ENCODE measurements at regions not wholly inside any gene's neighbourhood (a gene's known extent, or its start where the extent isn't known, plus 50 kb on each side); places are given as distances from the start of the nearest gene placed in this dataset.
"Not testable (repeated sequence)": the region's sequence is repeated elsewhere in the genome, so short reads cannot be mapped to it uniquely, and the experiment has no call there.

DNA sequence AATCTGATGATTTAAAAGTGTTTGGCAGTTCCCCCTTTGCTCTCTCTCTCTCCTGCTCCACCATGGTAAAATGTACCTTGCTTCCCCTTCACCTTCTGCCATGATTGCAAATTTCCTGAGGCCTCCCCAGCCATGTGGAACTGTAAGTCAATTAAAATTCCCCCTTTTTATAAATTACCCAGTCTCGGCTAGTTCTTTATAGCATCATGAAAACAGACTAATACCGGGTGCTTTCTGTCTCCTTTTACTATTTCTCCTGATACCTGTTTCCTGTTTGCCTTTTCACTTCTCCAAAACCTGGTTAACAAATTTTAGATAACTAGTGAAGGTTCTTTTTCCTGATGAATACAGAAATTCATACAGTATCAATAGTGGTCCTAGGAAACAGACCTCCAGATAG, 1670.3 kb downstream of the MRPL39 start:
- no peak for DNase-seq

DNA sequence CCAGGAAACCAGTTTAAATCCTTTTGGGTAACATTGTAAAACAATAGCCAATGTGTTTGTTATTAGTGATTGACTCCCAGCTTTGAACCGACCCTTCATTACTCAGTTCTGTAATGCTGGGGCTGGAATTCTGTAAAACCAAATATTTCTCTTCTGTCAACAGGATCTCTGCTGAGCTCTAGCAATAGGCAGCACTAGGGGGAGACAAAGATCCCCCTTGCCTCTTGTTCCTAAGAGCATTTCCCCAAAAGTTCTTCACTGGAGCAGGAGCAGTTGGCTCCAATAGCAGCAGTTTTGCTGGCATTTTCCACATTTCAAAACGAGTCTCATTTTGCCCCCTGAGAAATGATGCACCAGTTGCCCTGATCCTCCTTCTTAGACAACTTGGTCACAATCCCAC, 1671.1 kb downstream of the MRPL39 start:
- DNase-seq = peak; percentile 9

DNA sequence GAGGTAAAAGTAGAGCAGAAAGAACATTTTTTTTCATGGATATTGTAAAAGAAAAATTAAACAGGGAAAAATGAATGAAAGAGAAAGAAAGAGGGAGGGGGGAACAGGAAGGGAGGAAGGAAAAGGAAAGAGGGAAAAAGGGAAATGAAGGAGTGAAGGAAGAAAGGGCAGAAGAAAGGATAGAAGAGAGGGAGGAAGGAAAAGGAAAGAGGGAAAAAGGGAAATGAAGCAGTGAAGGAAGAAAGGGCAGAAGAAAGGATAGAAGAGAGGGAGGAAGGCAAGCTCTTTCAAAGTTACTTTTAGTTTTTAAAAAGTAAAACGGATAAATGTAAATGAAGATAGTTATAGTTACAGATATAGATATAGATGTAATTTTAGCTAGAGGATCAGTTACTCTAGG, 1676.7 kb downstream of the MRPL39 start:
- no peak for DNase-seq

DNA sequence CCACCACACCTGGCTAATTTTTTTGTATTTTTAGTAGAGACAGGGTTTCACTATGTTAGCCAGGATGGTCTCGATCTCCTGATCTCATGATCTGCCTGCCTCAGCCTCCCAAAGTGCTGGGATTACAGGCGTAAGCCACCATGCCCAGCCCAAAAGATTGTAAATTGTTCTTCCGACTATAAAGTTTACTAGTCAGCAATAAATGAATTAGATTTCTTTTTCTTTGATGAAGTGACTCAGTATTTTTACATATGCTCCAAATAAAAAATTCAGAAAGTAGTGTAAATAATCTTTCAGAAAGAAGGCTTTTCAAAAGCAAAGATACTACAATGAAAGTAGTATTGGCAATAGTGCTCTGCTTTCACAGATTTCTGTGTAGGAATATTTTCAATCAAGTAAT, 1680.9 kb downstream of the MRPL39 start:
- DNase-seq = not testable (repeated sequence)

DNA sequence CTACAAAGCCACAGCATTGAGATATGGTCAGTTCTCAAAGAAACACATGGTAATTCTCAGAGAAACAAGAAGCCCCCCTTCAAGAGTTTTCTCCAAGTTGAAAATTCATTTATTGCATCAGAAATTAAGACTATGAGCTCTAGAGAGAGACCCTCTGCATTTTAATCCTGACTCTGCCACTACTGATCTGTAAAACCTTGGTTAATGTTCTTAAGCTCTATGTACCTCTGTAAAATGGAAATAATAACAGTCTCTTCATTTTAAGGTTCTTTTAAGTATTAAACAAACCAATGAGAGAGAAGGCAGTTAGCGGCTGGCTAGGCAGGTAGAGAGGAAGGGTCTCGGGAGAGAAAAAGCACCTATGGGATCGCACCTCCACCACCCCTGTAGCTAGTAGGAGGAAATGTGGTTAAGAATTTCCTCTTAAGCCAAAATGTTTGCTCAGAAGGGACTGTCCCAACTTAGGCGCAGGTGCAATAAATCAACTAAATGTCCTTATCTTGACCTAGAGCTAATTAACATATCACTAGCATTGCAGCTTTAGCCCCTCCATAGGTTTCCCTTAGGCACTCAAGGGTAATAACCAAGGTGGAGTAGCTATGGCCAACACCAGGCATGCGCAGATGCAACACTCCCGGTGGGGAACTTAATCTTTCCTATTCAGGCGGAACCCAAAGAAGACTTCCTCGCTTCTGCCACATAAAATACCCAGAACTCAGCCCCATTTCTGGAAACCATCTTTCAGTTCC, 1685.4 kb downstream of the MRPL39 start:
- no peak for DNase-seq

DNA sequence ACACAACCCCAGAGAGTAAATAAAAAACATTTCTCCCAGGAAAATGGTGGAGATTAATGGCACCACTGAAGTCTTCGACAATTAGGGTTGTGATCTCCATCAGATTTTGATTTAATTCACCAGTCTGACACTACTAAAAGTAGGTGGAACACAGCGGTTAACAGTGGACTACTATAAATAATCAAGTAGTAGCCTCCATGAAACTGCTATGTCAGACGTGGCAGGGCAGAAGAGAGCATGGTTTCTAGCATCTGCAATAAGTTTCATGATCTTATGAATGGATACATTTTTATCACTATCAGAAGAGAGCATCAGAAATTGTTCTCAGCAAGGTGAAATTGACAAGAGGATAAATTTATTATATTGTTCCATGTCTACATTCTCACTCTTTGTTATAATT, 1706.6 kb downstream of the MRPL39 start:
- no peak for DNase-seq

DNA sequence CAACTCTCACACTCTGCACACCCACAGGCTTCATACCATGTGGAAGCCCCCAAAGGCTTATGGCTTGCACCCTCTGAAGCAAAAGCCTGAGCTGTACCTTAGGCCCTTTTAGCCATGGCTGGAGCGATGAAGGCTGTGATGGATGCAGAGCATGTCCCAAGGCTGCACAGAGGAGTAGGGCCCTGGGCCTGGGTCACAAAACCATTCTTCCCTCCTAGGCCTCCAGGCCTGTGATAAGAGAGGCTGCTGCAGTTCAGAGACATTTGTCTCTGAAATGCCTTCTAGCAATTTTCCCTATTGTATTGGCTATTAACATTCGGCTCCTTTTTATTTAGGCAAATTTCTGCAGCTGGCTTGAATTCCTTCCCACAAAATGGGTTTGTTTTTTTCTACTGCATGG, 1707.7 kb downstream of the MRPL39 start:
- no peak for DNase-seq

DNA sequence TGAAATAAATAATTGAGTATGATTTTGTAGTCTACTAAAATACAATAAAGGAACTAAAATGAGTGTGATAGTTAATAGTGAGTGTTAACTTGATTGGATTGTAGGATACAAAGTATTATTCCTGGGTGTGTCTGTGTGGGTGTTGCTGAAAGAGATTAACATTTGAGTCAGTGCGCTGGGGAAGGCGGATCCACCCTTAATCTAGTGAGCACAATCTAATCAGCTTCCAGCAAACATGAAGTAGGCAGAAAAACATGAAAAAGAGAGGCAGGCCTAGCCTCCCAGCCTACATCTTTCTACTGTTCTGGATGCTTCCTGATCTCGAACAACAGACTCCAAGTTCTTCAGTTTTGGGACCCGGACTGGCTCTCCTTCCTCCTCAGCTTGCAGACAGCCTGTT, 1716.6 kb downstream of the MRPL39 start:
- DNase-seq = no peak

DNA sequence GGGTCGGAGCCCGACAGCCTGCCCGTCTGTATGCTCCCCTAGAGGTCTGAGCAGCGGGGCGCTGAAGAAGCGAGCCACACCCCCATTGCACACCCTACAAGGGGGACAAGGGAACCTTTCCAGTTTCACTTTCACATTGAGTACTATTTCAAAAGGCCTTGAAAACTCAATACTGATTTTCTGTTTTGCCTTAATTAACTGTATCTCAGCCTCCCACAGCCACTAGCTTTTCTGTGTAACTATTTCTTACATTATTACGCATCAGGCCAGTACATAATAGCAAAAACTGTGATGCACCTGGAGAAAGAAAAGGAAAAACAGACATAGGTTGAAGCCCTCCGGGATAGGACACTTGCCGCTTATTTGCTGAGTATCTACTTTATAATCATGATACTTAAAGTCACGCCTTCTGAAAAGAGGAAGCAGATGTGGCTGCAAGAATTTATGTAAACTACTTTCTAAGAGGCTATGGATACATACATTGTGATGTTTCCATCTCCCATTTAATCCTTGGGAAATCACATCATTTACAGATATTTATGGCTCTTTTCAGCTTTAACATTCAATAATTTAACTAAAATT, 1719.5 kb downstream of the MRPL39 start:
- DNase-seq = no peak

DNA sequence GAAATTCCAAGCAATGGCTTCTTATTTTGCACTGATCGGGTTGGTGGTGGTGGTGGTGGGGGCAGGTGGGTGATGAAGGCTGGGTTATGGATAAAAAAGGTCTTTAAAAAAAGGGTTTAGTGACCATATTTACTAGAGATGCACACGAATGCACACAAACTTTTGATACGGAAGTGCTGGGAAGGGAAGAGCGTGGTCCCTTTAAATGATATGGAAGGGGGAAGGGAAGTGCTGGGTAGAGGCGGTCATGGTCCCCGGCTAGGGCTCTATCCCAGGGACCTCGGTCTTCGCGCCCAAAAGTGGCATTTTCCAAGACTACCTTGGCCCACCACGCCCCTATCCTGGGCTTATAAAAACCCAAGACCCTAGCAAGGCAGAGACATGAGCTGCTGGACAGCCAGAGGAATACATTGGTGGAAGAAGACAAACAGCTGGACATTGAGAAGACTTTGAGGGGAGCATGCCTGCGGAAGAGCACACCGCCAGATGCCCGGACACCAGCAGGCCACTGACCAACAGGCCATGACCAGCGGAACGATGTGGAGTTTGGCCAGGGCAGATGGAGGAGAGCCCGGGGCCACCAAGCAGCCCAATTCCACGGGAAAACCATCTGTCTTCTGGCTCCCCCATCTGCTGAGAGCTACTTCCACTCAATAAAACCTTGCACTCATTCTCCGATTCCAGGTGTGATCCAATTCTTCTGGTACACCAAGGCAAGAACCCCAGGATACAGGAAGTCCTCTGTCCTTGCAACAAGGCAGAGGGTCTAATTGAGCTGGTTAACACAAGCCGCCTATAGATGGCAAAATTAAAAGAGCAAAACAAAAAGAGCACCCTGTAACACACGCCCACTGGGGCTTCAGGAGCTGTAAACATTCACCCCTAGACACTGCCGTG, 1720.2 kb downstream of the MRPL39 start:
- DNase-seq = no peak

DNA sequence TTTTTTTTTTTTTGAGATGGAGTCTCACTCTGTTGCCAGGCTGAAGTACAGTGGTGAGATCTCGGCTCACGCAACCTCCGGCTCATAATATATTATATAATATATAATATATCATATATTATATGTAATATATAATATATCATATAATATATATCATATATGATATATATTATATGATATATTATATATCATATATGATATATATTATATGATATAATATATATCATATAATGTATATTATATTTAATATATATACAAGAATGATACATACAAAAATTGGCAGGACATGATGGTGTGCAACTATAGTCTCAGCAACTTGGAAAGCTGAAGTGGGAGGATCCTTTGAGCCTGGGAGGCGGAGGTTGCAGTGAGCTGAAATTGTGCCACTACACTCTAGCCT, 1725.5 kb downstream of the MRPL39 start:
- no peak for DNase-seq

DNA sequence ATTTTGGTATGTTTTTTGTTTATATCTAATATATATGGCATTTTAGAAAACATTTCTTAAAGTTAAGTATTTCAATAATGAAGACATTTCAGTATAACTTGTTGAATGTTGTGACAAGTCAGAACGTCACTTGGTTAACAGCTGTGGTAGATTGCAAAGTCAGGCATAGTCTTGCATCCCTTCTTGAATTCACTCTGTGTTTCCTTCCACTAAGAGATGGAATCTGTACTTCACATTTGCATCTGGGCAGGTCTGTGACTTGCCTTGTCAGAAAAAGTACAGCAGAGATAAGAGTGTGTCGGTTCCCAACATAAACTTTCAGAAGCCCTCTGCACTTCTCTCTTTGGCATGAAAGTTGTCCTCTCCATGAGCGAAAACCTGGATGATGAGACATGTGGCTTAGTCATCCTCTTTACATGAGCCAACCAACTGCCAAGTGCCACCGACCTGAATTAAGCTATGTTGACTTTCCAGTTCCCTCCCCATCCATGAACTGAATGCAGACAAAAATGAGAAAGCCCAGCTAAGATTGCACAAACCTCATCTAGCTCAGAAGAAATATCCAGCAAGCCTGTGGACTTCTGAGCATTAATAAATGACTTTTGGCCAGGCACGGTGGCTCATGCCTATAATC, 1730.2 kb downstream of the MRPL39 start:
- DNase-seq = no peak

DNA sequence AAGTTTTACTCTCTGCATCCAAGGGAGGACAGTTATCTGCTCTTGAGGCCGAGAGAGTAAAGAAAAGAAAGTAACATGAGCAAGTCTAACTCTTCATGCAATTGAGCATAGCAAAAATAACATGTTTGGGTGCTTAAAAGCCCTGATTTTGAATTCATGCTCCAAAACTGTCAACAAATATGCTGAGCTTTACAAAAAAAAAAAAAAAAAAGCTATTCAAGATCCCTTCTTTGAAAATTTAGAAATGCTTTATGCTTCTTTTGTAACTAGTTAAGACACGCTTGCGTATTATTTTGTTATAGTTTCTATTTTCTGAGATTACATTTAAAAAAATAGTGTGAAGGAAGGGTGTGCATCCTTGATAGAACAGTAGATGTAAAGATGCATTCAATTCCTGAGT, 1733.0 kb downstream of the MRPL39 start:
- DNase-seq = no peak

DNA sequence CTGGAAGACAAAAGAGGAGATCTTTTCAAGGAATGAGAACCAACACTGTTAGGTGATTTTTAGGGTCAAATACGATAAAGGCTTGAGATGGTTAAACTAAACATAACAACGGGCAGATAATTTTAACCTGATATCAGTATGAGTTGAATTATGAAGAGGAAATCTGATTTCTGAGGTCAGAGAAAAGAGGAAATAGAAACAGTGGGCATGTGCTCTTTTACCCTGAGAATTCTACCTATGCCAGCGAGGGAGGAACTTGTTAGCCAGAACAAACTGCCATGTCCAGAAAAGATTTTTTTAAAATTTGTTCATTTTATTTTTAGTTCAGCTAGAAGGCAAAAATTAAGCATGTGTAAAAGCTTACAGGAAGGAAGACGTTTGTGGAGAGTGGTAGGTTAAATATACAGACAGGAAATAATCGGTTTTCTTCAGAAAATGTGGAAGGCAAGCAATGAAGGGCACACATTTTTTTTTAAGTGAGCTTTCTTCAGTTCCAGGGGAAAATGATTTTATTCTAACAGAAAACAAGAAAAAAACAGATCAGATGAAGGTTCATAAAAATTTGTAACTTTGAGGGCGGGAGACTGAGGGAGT, 1745.3 kb downstream of the MRPL39 start:
- DNase-seq = no peak

DNA sequence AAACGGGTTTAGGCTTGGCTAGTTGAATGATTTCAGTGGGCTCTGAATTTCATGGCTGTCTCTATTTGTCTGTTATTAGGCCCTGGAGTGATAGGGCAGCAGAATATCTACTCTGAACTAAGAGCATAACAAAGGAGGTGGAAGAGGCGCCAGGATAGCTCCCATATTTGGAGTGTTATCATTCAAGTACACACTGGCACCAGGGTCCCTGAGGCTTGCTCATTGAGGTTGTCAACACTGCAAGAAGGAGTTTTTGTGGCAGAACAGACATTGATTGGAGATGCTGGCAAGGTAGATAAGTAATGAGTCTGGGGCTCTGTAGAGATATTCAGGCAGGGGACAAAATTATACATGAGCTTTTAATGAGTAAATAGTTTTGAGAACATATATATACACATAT, 1748.4 kb downstream of the MRPL39 start:
- DNase-seq = no peak

DNA sequence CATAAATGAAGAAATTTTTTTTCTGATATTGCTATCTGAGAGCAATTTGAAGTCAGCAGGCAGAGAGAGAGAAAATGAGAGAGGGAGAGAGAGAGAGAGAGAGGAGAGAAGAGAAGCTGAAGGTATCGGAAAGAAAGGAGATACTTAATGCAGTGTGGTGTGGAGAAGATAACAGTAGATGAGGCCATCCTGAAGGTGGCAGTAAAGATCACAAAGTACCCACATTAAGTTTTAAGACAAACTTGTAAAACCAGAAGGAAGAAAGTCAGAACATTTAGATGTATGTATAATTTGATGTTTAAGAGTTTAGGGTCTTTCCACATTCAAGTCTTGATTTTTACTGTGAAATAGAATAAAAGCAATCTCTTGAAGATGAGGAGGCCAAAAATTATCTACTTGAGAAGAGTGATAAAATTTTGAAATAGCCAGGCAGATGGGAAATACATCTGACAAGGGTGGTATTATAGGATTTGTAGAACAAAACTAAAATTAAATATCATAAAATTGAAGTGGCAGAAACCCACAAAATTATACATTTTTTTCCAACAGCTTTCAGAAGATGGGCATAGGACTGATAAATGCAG, 1753.4 kb downstream of the MRPL39 start:
- DNase-seq = peak; percentile 66

DNA sequence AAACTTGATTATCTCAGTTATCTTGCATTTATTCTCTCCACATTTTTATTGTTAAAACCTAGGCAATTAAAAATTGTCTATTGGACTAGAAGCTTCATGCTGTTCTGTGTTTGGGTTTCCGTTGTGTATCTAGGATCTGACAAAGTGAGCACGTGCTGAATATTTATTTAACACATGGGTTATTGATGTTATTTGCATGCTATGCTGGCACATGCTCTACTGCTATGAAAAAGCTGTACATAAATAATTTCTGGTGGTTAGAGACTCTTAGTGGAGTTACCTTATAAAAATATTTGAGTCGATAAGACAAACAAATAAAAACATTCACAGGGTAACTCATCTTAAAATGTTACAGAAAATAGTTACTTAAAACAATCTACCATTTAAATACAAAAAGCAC, 1769.7 kb downstream of the MRPL39 start:
- peak; percentile 34 for DNase-seq

DNA sequence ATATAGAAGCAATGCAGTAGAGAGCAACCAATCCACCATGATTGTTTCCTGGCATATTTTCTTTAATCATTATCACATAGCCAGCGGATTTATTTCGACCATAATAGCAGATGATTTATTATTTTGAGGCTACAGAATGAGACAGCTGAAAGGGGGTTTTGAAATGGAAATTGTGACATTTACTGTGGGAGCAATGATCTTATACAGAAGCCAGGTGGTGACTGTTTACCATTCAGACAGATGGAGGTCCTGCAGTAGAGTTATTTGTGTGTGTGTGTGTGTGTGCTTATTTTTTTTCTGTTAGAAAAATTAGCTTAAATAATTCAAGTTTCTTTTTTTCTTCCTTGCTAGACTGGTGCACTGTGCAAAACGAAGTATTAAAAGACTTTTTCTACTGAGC, 1784.5 kb downstream of the MRPL39 start:
- peak; percentile 33 for DNase-seq

DNA sequence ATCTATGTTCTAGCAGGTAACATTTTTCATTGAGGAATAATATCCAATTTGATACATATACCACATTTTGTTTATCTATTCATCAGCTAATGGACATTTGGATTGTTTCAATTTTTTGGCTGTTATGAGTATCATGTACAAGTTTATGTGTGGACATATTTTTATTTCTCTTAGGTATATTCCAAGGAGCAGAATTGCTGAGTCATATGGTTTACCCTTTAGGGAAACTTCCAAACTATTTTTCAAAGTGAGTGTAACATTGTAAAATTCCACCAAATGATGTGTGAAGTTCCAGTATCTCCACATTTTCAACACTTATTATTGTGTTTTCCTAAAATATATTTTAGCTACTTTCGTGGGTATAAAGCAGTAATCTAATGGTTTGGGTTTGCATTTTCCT, 1789.9 kb downstream of the MRPL39 start:
- DNase-seq = no peak

DNA sequence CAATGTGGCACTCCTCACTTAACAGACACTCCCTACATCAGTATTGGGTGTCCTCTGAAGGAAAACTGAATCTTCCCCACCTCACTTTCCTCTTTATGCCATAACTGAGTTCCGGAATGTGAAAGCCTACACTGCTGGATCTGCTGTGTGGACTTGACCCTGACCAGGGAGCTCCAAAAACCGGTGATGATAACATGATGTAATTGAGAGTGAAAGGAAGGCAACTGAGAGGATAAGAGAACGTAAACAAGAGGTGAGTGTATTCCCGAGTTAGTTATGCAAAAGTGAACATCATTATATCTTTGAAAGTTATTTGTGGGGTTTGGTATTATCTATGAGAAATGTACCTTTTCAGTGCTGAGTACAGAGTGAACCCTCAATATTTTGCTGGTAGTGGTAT, 1794.8 kb downstream of the MRPL39 start:
- DNase-seq = no peak

DNA sequence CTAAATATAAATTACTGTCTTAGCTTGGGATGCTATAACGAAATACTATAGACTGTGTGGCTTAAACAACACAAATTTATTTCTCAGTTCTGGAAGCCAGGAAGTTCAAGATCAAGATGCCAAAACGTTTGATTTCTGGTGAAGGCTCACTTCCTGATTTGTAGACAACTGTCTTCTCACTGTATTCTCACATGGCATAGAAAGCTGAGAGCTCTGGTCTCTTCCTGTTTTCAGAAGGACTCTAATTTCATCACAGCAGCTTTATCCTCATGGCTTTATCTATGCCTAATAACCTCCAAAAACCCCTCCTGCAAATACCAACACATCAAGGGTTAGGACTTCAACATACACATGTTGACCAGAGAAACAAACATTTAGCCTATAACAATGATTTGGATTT, 1795.5 kb downstream of the MRPL39 start:
- DNase-seq = no peak

DNA sequence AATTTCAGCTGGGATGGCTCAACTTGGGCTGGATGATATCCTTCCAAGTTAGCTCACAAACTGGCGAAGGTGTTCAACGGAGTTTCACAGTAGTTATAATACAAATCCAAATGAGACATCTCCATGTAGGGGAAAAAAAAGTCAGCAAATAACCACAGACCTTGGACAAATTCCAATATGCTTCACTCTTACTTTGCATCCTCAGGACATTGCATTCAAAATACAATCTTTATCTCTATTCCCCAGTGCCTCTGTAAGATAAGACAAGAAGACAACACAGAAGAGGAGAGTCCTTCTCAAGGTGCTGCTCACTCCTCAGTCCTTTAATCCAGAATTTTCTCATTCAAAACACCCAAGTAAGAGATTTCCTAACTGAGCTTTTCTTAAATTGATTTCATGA, 1797.7 kb downstream of the MRPL39 start:
- no peak for DNase-seq

All from NCI-H1092 treated with DMSO at 0.1 percent for 48 hours (cell line).